NCI-H82 (cell line): ENCODE measurements at regions not wholly inside any gene's neighbourhood (a gene's known extent, or its start where the extent isn't known, plus 50 kb on each side); places are given as distances from the start of the nearest gene placed in this dataset.
"Not testable (repeated sequence)": the region's sequence is repeated elsewhere in the genome, so short reads cannot be mapped to it uniquely, and the experiment has no call there.

Experiments
- DNase-seq: peaks from one replicate; lab custom pipeline; 2025; lab: John Stamatoyannopoulos, UW

- DNase-seq = no peak
Observed at GRCh38 chr1:55302972-55303371, 87.8 kb upstream of the USP24 start.

GRCh38 chr1:55301912-55302311, 86.7 kb upstream of the USP24 start:
- DNase-seq = no peak

GRCh38 chr1:55300975-55301374, 85.8 kb upstream of the USP24 start:
- no peak for DNase-seq

GRCh38 chr1:55298167-55298894, 83.2 kb upstream of the USP24 start:
- no peak for DNase-seq

GRCh38 chr1:55296247-55296646, 81.1 kb upstream of the USP24 start:
- not testable (repeated sequence) for DNase-seq

GRCh38 chr1:55289614-55290013, 74.5 kb upstream of the USP24 start:
- no peak for DNase-seq

GRCh38 chr1:55289042-55289441, 73.9 kb upstream of the USP24 start:
- no peak for DNase-seq

- peak; percentile 19 for DNase-seq
Observed at GRCh38 chr1:55288245-55288644, 73.1 kb upstream of the USP24 start.

- peak; percentile 91 for DNase-seq
Observed at GRCh38 chr1:55287723-55288122, 72.6 kb upstream of the USP24 start.

GRCh38 chr1:55286856-55287602, 71.9 kb upstream of the USP24 start:
- no peak for DNase-seq

- DNase-seq = peak; percentile 33
Observed at GRCh38 chr1:55285834-55286233, 70.7 kb upstream of the USP24 start.

- DNase-seq = peak; percentile 75
Observed at GRCh38 chr1:55284856-55285255, 69.7 kb upstream of the USP24 start.

GRCh38 chr1:55282058-55282457, 66.9 kb upstream of the USP24 start:
- DNase-seq = no peak

- DNase-seq = no peak
Observed at GRCh38 chr1:55280731-55281130, 65.6 kb upstream of the USP24 start.

- DNase-seq = no peak
Observed at GRCh38 chr1:55279627-55280026, 64.5 kb upstream of the USP24 start.

- no peak for DNase-seq
Observed at GRCh38 chr1:55278378-55278777, 63.2 kb upstream of the USP24 start.

GRCh38 chr1:55277377-55278130, 62.4 kb upstream of the USP24 start:
- peak; percentile 92 for DNase-seq

GRCh38 chr1:55276671-55277376, 61.7 kb upstream of the USP24 start:
- no peak for DNase-seq

GRCh38 chr1:55275941-55276341, 60.8 kb upstream of the USP24 start:
- DNase-seq = no peak

- peak; percentile 17 for DNase-seq
Observed at GRCh38 chr1:55275151-55275748, 60.1 kb upstream of the USP24 start.

GRCh38 chr1:55272994-55273393, 57.8 kb upstream of the USP24 start:
- DNase-seq = no peak
